HepG2 (cell line): ENCODE measurements at regions not wholly inside any gene's neighbourhood (a gene's known extent, or its start where the extent isn't known, plus 50 kb on each side); places are given as distances from the start of the nearest gene placed in this dataset.

Source experiments
- ATAC-seq: fragments of 200-7000 bp; cut with Tn5 transposase; 3 replicates; pipeline ENCODE4 v1.9.1; 2020; ENCODE audit warnings: mild to moderate bottlenecking, moderate library complexity
- BruUV-seq: library from RNA; stranded (reverse); fragments of 400-500 nt; replicated peaks from 2 replicates; lab custom pipeline; 2021; lab: Mats Ljungman, UMichigan
- CTCF ChIA-PET: fragments of 300-600 bp; formaldehyde crosslinking; extraction: SDS; loops from one replicate; lab custom pipeline; 2021; ENCODE audit warnings: low total read pairs, inconsistent platforms, low intra/inter-chr PET ratio; lab: Yijun Ruan, JAX
- POLR2A ChIA-PET: fragments of 350-600 bp; sonication (Branson Sonifier 250); formaldehyde crosslinking; loops from one replicate; lab custom pipeline; 2020; ENCODE audit warnings: antibody characterized with exemption, inconsistent platforms; lab: Yijun Ruan, JAX
- DNase-seq: peaks from one replicate; pipeline ENCODE4 v3.0.0-alpha.2; 2015; ENCODE audit warnings: low spot score
- FAIRE-seq: peaks from 3 replicates; lab custom pipeline; 2011; peaks lifted over from hg19 to GRCh38; lab: Jason Lieb, UNC
- H2AFZ ChIP-seq: one replicate; pipeline ENCODE4 v1.6.1; 2011; ENCODE audit warnings: low read length, inconsistent platforms
- H3K27ac ChIP-seq: fragments of 300-600 bp; 3 replicates; pipeline ENCODE4 v1.8.0; 2011; ENCODE audit warnings: mixed run types, mild to moderate bottlenecking, mixed read lengths, low read length, inconsistent platforms; ENCODE audit not compliant: insufficient read depth; ENCODE audit errors: extremely low read length
- H3K27me3 ChIP-seq, 2 experiments: fragments of 200-600 bp in 1 of 2; 2 replicates in 1 of 2; 3 replicates in 1 of 2; pipeline versions ENCODE4 v1.6.0 to v1.8.0; 2011; ENCODE audit warnings: low read length in 2 of 2, mild to moderate bottlenecking in 2 of 2, moderate library complexity in 2 of 2, inconsistent platforms in 1 of 2; ENCODE audit not compliant: insufficient read depth in 2 of 2, control insufficient read depth in 1 of 2
- H3K36me3 ChIP-seq, 2 experiments: fragments of 200-600 bp in 1 of 2; replicated peaks in 1 of 2; 2 replicates in 1 of 2; 3 replicates in 1 of 2; pipeline versions ENCODE4 v1.5.1 to v1.8.0; 2011; ENCODE audit warnings: low read length in 2 of 2, inconsistent platforms in 1 of 2; ENCODE audit not compliant: insufficient read depth in 2 of 2, control insufficient read depth in 1 of 2
- H3K4me1 ChIP-seq: 2 replicates; pipeline ENCODE4 v1.5.1; 2012; ENCODE audit warnings: low read length, inconsistent platforms; ENCODE audit not compliant: insufficient read depth
- H3K4me2 ChIP-seq: 2 replicates; pipeline ENCODE4 v1.6.0; 2011; ENCODE audit warnings: low read depth, low read length, inconsistent platforms
- H3K4me3 ChIP-seq, 3 experiments: fragments of 200-600 bp in 1 of 3; sonication (generic), shearing (Covaris generic) in 1 of 3; replicated peaks in 1 of 3; 2 replicates each; pipeline ENCODE4 v1.5.1; 2011 to 2016; ENCODE audit warnings: low read length in 3 of 3, inconsistent platforms in 2 of 3, low read depth in 2 of 3, mild to moderate bottlenecking in 2 of 3, control low read depth in 1 of 3, mixed read lengths in 1 of 3; ENCODE audit not compliant: insufficient read depth in 1 of 3
- H3K79me2 ChIP-seq: one replicate; pipeline ENCODE4 v1.6.1; 2011; ENCODE audit warnings: low read length, inconsistent platforms; ENCODE audit not compliant: insufficient read depth
- H3K9ac ChIP-seq: 2 replicates; pipeline ENCODE4 v1.6.0; 2011; ENCODE audit warnings: mild to moderate bottlenecking, low read depth, low read length, inconsistent platforms; ENCODE audit not compliant: insufficient read depth
- H3K9me3 ChIP-seq: 2 replicates; pipeline ENCODE4 v1.5.1; 2012; ENCODE audit warnings: mild to moderate bottlenecking, low read length
- H4K20me1 ChIP-seq: 2 replicates; pipeline ENCODE4 v1.6.0; 2011; ENCODE audit warnings: inconsistent platforms, mild to moderate bottlenecking, low read length, moderate library complexity; ENCODE audit not compliant: insufficient read depth
- ELF3 ChIP-seq: IDR thresholded peaks from 2 replicates; pipeline ENCODE4 v1.6.1; 2016; ENCODE audit warnings: missing genetic modification reagents, missing compliant biosample characterization
- GTF3A ChIP-seq: sonication (generic); formaldehyde crosslinking; conservative IDR thresholded peaks from 2 replicates; pipeline ENCODE4 v1.4.0; 2020; ENCODE audit warnings: mild to moderate bottlenecking, missing genetic modification reagents
- HHEX ChIP-seq: IDR thresholded peaks from 2 replicates; pipeline ENCODE4 v1.6.1; 2016; ENCODE audit warnings: control low read depth
- KDM1A ChIP-seq: IDR thresholded peaks from 2 replicates; pipeline ENCODE4 v1.6.1; 2016; ENCODE audit warnings: missing compliant biosample characterization
- ONECUT2 ChIP-seq: sonication (generic); formaldehyde crosslinking; IDR thresholded peaks from 2 replicates; pipeline ENCODE4 v1.4.0; 2020; ENCODE audit warnings: missing genetic modification reagents
- PHB2 ChIP-seq: fragments of 450-650 bp; IDR thresholded peaks from 2 replicates; pipeline ENCODE4 v1.6.1; 2018; ENCODE audit not compliant: partially characterized antibody
- PRPF4 ChIP-seq: fragments of 200-400 bp; formaldehyde crosslinking; IDR thresholded peaks from 2 replicates; pipeline ENCODE4 v1.6.1; 2016; ENCODE audit warnings: low read length, low read depth; ENCODE audit not compliant: poor library complexity, severe bottlenecking
- SIN3A ChIP-seq: IDR thresholded peaks from 2 replicates; pipeline ENCODE4 v1.6.1; 2011; ENCODE audit warnings: low read depth, mild to moderate bottlenecking, control low read depth, low read length, borderline replicate concordance
- SRSF1 ChIP-seq: fragments of 200-400 bp; formaldehyde crosslinking; optimal IDR thresholded peaks from 2 replicates; pipeline ENCODE3; 2017; ENCODE audit warnings: mild to moderate bottlenecking, low read depth, low read length, moderate library complexity
- SRSF9 ChIP-seq: fragments of 200-400 bp; formaldehyde crosslinking; IDR thresholded peaks from 2 replicates; pipeline ENCODE4 v1.6.1; 2018; ENCODE audit warnings: borderline replicate concordance, mild to moderate bottlenecking, low read depth, low read length; ENCODE audit not compliant: insufficient read depth, poor library complexity, severe bottlenecking
- ZNF577 ChIP-seq: sonication (generic); formaldehyde crosslinking; IDR thresholded peaks from 2 replicates; pipeline ENCODE4 v1.4.0; 2020; ENCODE audit warnings: mild to moderate bottlenecking, low read depth, missing genetic modification reagents, borderline replicate concordance
- ZNF580 ChIP-seq: IDR thresholded peaks from 2 replicates; pipeline ENCODE4 v1.6.1; 2016; ENCODE audit warnings: low read depth, borderline replicate concordance
- ZNF619 ChIP-seq: sonication (generic); formaldehyde crosslinking; IDR thresholded peaks from 2 replicates; pipeline ENCODE4 v1.4.0; 2020; ENCODE audit warnings: mild to moderate bottlenecking, missing genetic modification reagents
- WGBS: methylation state at CpG from one replicate; pipeline ENCODE4 v1.1.6; 2017; ENCODE audit warnings: low lambda C conversion rate; 5-methylcytosine and 5-hydroxymethylcytosine counted together
- in situ Hi-C: cut with HindIII; loops from 2 replicates; pipeline ENCODE4 v1.10.0; 2017; ENCODE audit warnings: low pct_unique_long_range_greater_than_20kb; ENCODE audit not compliant: extremely low pct_ligation_motif_present
- intact Hi-C: fragments of 100-400 bp; cut with micrococcal nuclease; formaldehyde crosslinking; loops from one replicate; pipeline ENCODE4 v1.10.0; 2022; ENCODE audit not compliant: unreplicated experiment
- TF ChIP-seq, protein P1 (sequence below): sonication (generic); formaldehyde crosslinking; IDR thresholded peaks from 2 replicates; pipeline ENCODE4 v1.4.0; 2020; ENCODE audit warnings: missing genetic modification reagents, borderline replicate concordance

- H3K4me3 ChIP-seq: no peak overlapping the region
- 0 out of 5 replicates have a peak, but pooled peaks cover 0 to 10% of the 10 kb centered on the region in 2 experiments for H3K27me3 ChIP-seq
- H4K20me1 ChIP-seq: no peaks in the 10 kb centered on the region
- H3K4me2 ChIP-seq: no peak overlapping the region
- H3K36me3 ChIP-seq: no peaks in the 10 kb centered on the region
- no peaks in the 10 kb centered on the region for H3K79me2 ChIP-seq
- CTCF ChIA-PET: no interaction called here
- no peak overlapping the region for H2AFZ ChIP-seq
- in situ Hi-C loops: no loop called here
- no peak overlapping the region for H3K27ac ChIP-seq
- TF ChIP-seq SRSF1 (no peak), ZNF577 (CRISPR knock-in tag) (no peak), PRPF4 (no peak), SRSF9 (no peak), GTF3A (no peak), HHEX (CRISPR knock-in tag) (no peak), ONECUT2 (no peak), SIN3A (no peak), ZNF619 (CRISPR knock-in tag) (no peak), KDM1A (CRISPR knock-in tag) (no peak), ZNF580 (CRISPR knock-in tag) (no peak), PHB2 (no peak), ELF3 (CRISPR knock-in tag) (no peak)
- TF ChIP-seq, protein P1, sequence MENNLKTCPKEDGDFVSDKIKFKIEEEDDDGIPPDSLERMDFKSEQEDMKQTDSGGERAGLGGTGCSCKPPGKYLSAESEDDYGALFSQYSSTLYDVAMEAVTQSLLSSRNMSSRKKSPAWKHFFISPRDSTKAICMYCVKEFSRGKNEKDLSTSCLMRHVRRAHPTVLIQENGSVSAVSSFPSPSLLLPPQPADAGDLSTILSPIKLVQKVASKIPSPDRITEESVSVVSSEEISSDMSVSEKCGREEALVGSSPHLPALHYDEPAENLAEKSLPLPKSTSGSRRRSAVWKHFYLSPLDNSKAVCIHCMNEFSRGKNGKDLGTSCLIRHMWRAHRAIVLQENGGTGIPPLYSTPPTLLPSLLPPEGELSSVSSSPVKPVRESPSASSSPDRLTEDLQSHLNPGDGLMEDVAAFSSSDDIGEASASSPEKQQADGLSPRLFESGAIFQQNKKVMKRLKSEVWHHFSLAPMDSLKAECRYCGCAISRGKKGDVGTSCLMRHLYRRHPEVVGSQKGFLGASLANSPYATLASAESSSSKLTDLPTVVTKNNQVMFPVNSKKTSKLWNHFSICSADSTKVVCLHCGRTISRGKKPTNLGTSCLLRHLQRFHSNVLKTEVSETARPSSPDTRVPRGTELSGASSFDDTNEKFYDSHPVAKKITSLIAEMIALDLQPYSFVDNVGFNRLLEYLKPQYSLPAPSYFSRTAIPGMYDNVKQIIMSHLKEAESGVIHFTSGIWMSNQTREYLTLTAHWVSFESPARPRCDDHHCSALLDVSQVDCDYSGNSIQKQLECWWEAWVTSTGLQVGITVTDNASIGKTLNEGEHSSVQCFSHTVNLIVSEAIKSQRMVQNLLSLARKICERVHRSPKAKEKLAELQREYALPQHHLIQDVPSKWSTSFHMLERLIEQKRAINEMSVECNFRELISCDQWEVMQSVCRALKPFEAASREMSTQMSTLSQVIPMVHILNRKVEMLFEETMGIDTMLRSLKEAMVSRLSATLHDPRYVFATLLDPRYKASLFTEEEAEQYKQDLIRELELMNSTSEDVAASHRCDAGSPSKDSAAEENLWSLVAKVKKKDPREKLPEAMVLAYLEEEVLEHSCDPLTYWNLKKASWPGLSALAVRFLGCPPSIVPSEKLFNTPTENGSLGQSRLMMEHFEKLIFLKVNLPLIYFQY: no peak
- TF ChIP-seq, all 625 proteins: peak for 0
- POLR2A ChIA-PET: no interaction called here
- intact Hi-C loops: no loop called here
- 20% methylated on average over 1 of the region's 1 CpG for WGBS
- no peak for ATAC-seq
- no peak overlapping the region for H3K9ac ChIP-seq
- no TSS peak for BruUV-seq
- H3K9me3 ChIP-seq: no peaks in the 10 kb centered on the region
- no peaks in the 10 kb centered on the region for H3K4me1 ChIP-seq
- DNase-seq: no peak
- no peak for FAIRE-seq
Observed at GRCh38 chr9:14479163-14479560, 165.2 kb upstream of the NFIB start.
